CD4-positive, alpha-beta memory T cell (primary cell): ENCODE measurements at regions not wholly inside any gene's neighbourhood (a gene's known extent, or its start where the extent isn't known, plus 50 kb on each side); places are given as distances from the start of the nearest gene placed in this dataset.

Experiments used
- CTCF ChIA-PET: fragments of 350-600 bp; sonication (Branson Sonifier 250); formaldehyde crosslinking; loops from one replicate; lab custom pipeline; 2021; ENCODE audit warnings: inconsistent platforms; ENCODE audit not compliant: partially characterized antibody; lab: Charles Lee
- POLR2A ChIA-PET: fragments of 350-600 bp; sonication (Branson Sonifier 250); formaldehyde crosslinking; loops from one replicate; lab custom pipeline; 2021; ENCODE audit not compliant: partially characterized antibody; lab: Charles Lee
- DNase-seq, 5 donors: peaks; one replicate each; pipeline versions ENCODE4 v3.0.0 to v3.0.0-alpha.2; 2020 to 2022; ENCODE audit warnings: mixed read lengths in 1 of 5
- H3K27ac ChIP-seq: one replicate; pipeline ENCODE4 v1.7.0; 2013; ENCODE audit warnings: low read depth, low read length
- H3K27me3 ChIP-seq: 2 replicates; pipeline ENCODE4 v1.7.0; 2013; ENCODE audit warnings: mild to moderate bottlenecking, low read length, moderate library complexity; ENCODE audit not compliant: insufficient read depth
- H3K36me3 ChIP-seq: 2 replicates; pipeline ENCODE4 v1.7.0; 2013; ENCODE audit warnings: mild to moderate bottlenecking, low read length, moderate library complexity; ENCODE audit not compliant: insufficient read depth
- H3K4me1 ChIP-seq: 2 replicates; pipeline ENCODE4 v1.7.0; 2013; ENCODE audit warnings: mild to moderate bottlenecking, low read length, moderate library complexity; ENCODE audit not compliant: insufficient read depth
- H3K4me3 ChIP-seq, 2 donors: one replicate each; pipeline ENCODE4 v1.7.0; 2013; ENCODE audit warnings: low read length in 2 of 2, mild to moderate bottlenecking in 1 of 2
- H3K9me3 ChIP-seq, 2 donors: one replicate each; pipeline ENCODE4 v1.7.0; 2013; ENCODE audit warnings: low read length in 2 of 2, control low read depth in 1 of 2; ENCODE audit not compliant: control insufficient read depth in 1 of 2
- H3K27ac Mint-ChIP-seq, 7 donors: one replicate each; pipeline ENCODE4 v1.8.0; 2020 to 2021; ENCODE audit warnings: mixed read lengths in 7 of 7, mild to moderate bottlenecking in 6 of 7, inconsistent platforms in 3 of 7, moderate library complexity in 3 of 7
- H3K27me3 Mint-ChIP-seq, 2 donors: one replicate each; pipeline ENCODE4 v1.8.0; 2020 to 2021; ENCODE audit warnings: mixed read lengths in 2 of 2
- H3K36me3 Mint-ChIP-seq, 2 donors: one replicate each; pipeline ENCODE4 v1.8.0; 2020 to 2021; ENCODE audit warnings: mixed read lengths in 2 of 2, inconsistent platforms in 1 of 2, mild to moderate bottlenecking in 1 of 2
- H3K4me1 Mint-ChIP-seq, 4 donors: one replicate each; pipeline ENCODE4 v1.8.0; 2020 to 2021; ENCODE audit warnings: mixed read lengths in 4 of 4, mild to moderate bottlenecking in 1 of 4
- H3K4me3 Mint-ChIP-seq, 8 donors: one replicate each; pipeline ENCODE4 v1.8.0; 2020 to 2021; ENCODE audit warnings: mixed read lengths in 8 of 8, mild to moderate bottlenecking in 7 of 8, moderate library complexity in 6 of 8, inconsistent platforms in 3 of 8
- H3K9me3 Mint-ChIP-seq, 8 donors: one replicate each; pipeline ENCODE4 v1.8.0; 2020 to 2021; ENCODE audit warnings: mixed read lengths in 8 of 8, mild to moderate bottlenecking in 5 of 8, inconsistent platforms in 3 of 8, moderate library complexity in 1 of 8
- intact Hi-C: fragments of 100-400 bp; cut with micrococcal nuclease; formaldehyde crosslinking; loops from one replicate; pipeline ENCODE4 v1.15.1; 2023

DNA sequence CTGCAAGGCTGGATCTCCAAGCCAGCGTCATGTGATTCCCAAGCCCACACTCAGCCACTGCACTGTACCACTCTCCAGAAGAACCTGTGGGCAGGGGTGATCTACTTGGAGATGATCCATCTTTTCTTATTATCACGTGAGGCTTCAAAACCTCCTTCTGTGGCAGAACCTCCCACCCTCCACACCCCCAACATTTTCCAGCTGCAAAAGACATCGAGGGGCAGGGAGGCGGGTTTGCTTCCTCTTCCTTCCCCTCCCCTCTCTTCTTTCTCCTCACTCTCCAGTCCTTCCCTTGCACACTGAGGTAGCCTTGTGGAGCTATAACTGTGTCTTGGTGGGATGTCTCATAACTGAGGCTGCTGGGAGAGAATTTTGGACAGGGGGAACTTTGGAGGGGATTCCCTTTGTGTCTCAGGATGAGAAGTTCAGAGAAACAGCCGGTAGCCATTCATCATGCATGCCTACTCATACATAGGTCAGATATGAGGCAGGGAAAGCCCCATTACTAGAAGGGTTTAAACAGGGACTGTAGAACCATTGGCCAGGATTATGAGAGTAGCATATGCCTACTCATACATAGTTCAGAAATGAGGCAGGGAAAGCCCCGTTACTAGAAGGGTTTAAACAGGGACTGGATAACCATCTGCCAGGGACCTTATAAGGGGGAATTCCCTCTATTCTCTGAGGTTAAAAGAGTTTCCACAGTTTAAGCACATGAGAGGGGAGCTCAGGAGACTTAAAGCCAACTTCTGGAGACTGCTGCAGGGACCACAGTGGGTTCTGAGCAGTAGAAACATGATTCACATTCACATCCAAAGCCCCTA lies 420.7 kb upstream of the CADM1 start:
- no peak for DNase-seq
- Mint-ChIP-seq H3K27me3 (peaks cover 0 to 2% of the 10 kb centered on the region in 2 donors), H3K27ac (peak overlapping the region in 1 of 7 donors; percentile 18), H3K9me3 (peaks cover 0 to 10% (median 4%) of the 10 kb centered on the region in 8 donors), H3K4me3 (no peak overlapping the region), H3K4me1 (no peaks in the 10 kb centered on the region), H3K36me3 (no peaks in the 10 kb centered on the region)
- CTCF ChIA-PET: no interaction called here
- Histone ChIP-seq H3K4me3 (no peak overlapping the region), H3K27ac (no peak overlapping the region), H3K9me3 (no peaks in the 10 kb centered on the region), H3K4me1 (no peaks in the 10 kb centered on the region), H3K27me3 (no peaks in the 10 kb centered on the region), H3K36me3 (no peaks in the 10 kb centered on the region)
- intact Hi-C loops: no loop called here
- POLR2A ChIA-PET: no interaction called here

DNA sequence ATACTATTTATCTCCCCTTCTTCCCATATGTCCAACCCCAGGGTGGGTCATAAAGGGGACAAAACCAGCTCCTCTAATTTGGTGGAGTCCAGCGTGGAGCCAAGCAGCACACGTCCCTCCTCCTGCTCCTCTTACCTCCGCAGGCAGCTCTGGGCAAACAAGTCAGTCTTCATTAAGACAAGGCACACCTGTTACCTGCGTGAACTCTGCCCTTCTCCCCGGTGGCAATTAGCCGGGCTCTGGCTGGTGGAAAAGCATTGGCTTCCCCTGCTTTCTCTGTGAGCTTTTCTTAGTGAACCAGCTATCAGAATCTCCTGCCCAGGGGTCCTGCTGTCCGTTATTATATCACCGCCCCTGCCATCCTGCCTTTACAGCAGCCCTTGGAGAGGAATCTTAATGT lies 418.7 kb upstream of the CADM1 start:
- no peak overlapping the region for H3K4me3 Mint-ChIP-seq
- H3K36me3 Mint-ChIP-seq: no peaks in the 10 kb centered on the region
- H3K4me1 Mint-ChIP-seq: no peaks in the 10 kb centered on the region
- no peak overlapping the region for H3K27ac ChIP-seq
- no peaks in the 10 kb centered on the region for H3K9me3 ChIP-seq
- no peaks in the 10 kb centered on the region for H3K36me3 ChIP-seq
- H3K27me3 Mint-ChIP-seq: peaks cover 0 to 2% of the 10 kb centered on the region in 2 donors
- CTCF ChIA-PET: no interaction called here
- H3K4me3 ChIP-seq: no peak overlapping the region
- H3K9me3 Mint-ChIP-seq: peaks cover 0 to 10% (median 4%) of the 10 kb centered on the region in 8 donors
- no peak overlapping the region for H3K27ac Mint-ChIP-seq
- H3K4me1 ChIP-seq: no peaks in the 10 kb centered on the region
- DNase-seq: no peak
- POLR2A ChIA-PET: no interaction called here
- intact Hi-C loops: no loop called here
- no peaks in the 10 kb centered on the region for H3K27me3 ChIP-seq

- no peaks in the 10 kb centered on the region for H3K4me1 Mint-ChIP-seq
- H3K27me3 Mint-ChIP-seq: no peaks in the 10 kb centered on the region
- Histone ChIP-seq H3K27me3 (no peaks in the 10 kb centered on the region), H3K27ac (no peak overlapping the region), H3K9me3 (no peaks in the 10 kb centered on the region), H3K4me1 (no peaks in the 10 kb centered on the region), H3K36me3 (no peaks in the 10 kb centered on the region), H3K4me3 (no peak overlapping the region)
- no peaks in the 10 kb centered on the region for H3K36me3 Mint-ChIP-seq
- no peak for DNase-seq
- peak overlapping the region in 1 of 8 donors; percentile 12 for H3K4me3 Mint-ChIP-seq
- ChIA-PET POLR2A (no interaction called here), CTCF (no interaction called here)
- H3K9me3 Mint-ChIP-seq: peaks cover 0 to 10% (median 3%) of the 10 kb centered on the region in 8 donors
- H3K27ac Mint-ChIP-seq: no peak overlapping the region
- intact Hi-C loops: no loop called here
These were observed 417.8 kb upstream of the CADM1 start for GRCh38 chr11:115921986-115922385.

GRCh38 chr11:115921540-115921939 lies 417.3 kb upstream of the CADM1 start:
- peaks cover 0 to 10% (median 3%) of the 10 kb centered on the region in 8 donors for H3K9me3 Mint-ChIP-seq
- H3K4me3 Mint-ChIP-seq: no peak overlapping the region
- H3K27me3 Mint-ChIP-seq: no peaks in the 10 kb centered on the region
- H3K9me3 ChIP-seq: no peaks in the 10 kb centered on the region
- intact Hi-C loops: no loop called here
- no peak overlapping the region for H3K27ac Mint-ChIP-seq
- no peaks in the 10 kb centered on the region for H3K27me3 ChIP-seq
- POLR2A ChIA-PET: no interaction called here
- H3K4me1 ChIP-seq: no peaks in the 10 kb centered on the region
- H3K4me3 ChIP-seq: no peak overlapping the region
- H3K27ac ChIP-seq: no peak overlapping the region
- no peaks in the 10 kb centered on the region for H3K36me3 ChIP-seq
- H3K36me3 Mint-ChIP-seq: no peaks in the 10 kb centered on the region
- DNase-seq: no peak
- CTCF ChIA-PET: no interaction called here
- H3K4me1 Mint-ChIP-seq: no peaks in the 10 kb centered on the region

GRCh38 chr11:115920841-115921480 lies 416.7 kb upstream of the CADM1 start:
- CTCF ChIA-PET: no interaction called here
- intact Hi-C loops: no loop called here
- no peaks in the 10 kb centered on the region for H3K4me1 ChIP-seq
- POLR2A ChIA-PET: no interaction called here
- no peak overlapping the region for H3K4me3 ChIP-seq
- H3K9me3 ChIP-seq: no peaks in the 10 kb centered on the region
- no peaks in the 10 kb centered on the region for H3K36me3 ChIP-seq
- Mint-ChIP-seq H3K27ac (no peak overlapping the region), H3K9me3 (peaks cover 0 to 10% (median 3%) of the 10 kb centered on the region in 8 donors), H3K4me3 (no peak overlapping the region), H3K4me1 (no peaks in the 10 kb centered on the region), H3K36me3 (no peaks in the 10 kb centered on the region), H3K27me3 (no peaks in the 10 kb centered on the region)
- no peaks in the 10 kb centered on the region for H3K27me3 ChIP-seq
- no peak overlapping the region for H3K27ac ChIP-seq
- no peak for DNase-seq

GRCh38 chr11:115920092-115920461 lies 415.9 kb upstream of the CADM1 start:
- no peaks in the 10 kb centered on the region for H3K36me3 ChIP-seq
- Mint-ChIP-seq H3K27me3 (no peaks in the 10 kb centered on the region), H3K4me1 (no peaks in the 10 kb centered on the region), H3K9me3 (peaks cover 0 to 10% (median 3%) of the 10 kb centered on the region in 8 donors), H3K4me3 (no peak overlapping the region), H3K36me3 (no peaks in the 10 kb centered on the region), H3K27ac (no peak overlapping the region)
- DNase-seq: no peak
- no peaks in the 10 kb centered on the region for H3K4me1 ChIP-seq
- no peak overlapping the region for H3K4me3 ChIP-seq
- H3K27me3 ChIP-seq: no peaks in the 10 kb centered on the region
- H3K27ac ChIP-seq: no peak overlapping the region
- ChIA-PET CTCF (no interaction called here), POLR2A (no interaction called here)
- H3K9me3 ChIP-seq: no peaks in the 10 kb centered on the region
- intact Hi-C loops: no loop called here

GRCh38 chr11:115919341-115920091 lies 415.3 kb upstream of the CADM1 start:
- H3K4me1 ChIP-seq: no peaks in the 10 kb centered on the region
- no peaks in the 10 kb centered on the region for H3K36me3 Mint-ChIP-seq
- H3K27ac Mint-ChIP-seq: no peak overlapping the region
- no peaks in the 10 kb centered on the region for H3K36me3 ChIP-seq
- H3K4me3 Mint-ChIP-seq: no peak overlapping the region
- H3K9me3 ChIP-seq: no peaks in the 10 kb centered on the region
- H3K27me3 Mint-ChIP-seq: no peaks in the 10 kb centered on the region
- H3K27me3 ChIP-seq: no peaks in the 10 kb centered on the region
- no peak overlapping the region for H3K4me3 ChIP-seq
- intact Hi-C loops: no loop called here
- peaks cover 0 to 8% (median 3%) of the 10 kb centered on the region in 8 donors for H3K9me3 Mint-ChIP-seq
- DNase-seq: no peak
- ChIA-PET POLR2A (no interaction called here), CTCF (no interaction called here)
- no peaks in the 10 kb centered on the region for H3K4me1 Mint-ChIP-seq
- no peak overlapping the region for H3K27ac ChIP-seq
